HepG2 (cell line): ENCODE measurements at regions not wholly inside any gene's neighbourhood (a gene's known extent, or its start where the extent isn't known, plus 50 kb on each side); places are given as distances from the start of the nearest gene placed in this dataset.

Source experiments
- EZH2 ChIP-seq: conservative IDR thresholded peaks from 2 replicates; pipeline ENCODE4 v1.6.1; 2012; ENCODE audit warnings: mild to moderate bottlenecking, low read depth, low read length, moderate library complexity
- HOXA5 ChIP-seq: sonication (generic); formaldehyde crosslinking; IDR thresholded peaks from 2 replicates; pipeline ENCODE4 v1.4.0; 2020; ENCODE audit warnings: missing genetic modification reagents
- REST ChIP-seq, 2 experiments: IDR thresholded peaks; 2 replicates each; pipeline ENCODE4 v1.6.1; 2011 to 2012; ENCODE audit warnings: low read length in 2 of 2, borderline replicate concordance in 1 of 2, low read depth in 1 of 2, mild to moderate bottlenecking in 1 of 2, moderate library complexity in 1 of 2
- TF ChIP-seq, protein P1 (sequence below): sonication (generic); formaldehyde crosslinking; IDR thresholded peaks from 2 replicates; pipeline ENCODE4 v1.5.0; 2020; ENCODE audit warnings: mild to moderate bottlenecking, missing genetic modification reagents, moderate library complexity

DNA sequence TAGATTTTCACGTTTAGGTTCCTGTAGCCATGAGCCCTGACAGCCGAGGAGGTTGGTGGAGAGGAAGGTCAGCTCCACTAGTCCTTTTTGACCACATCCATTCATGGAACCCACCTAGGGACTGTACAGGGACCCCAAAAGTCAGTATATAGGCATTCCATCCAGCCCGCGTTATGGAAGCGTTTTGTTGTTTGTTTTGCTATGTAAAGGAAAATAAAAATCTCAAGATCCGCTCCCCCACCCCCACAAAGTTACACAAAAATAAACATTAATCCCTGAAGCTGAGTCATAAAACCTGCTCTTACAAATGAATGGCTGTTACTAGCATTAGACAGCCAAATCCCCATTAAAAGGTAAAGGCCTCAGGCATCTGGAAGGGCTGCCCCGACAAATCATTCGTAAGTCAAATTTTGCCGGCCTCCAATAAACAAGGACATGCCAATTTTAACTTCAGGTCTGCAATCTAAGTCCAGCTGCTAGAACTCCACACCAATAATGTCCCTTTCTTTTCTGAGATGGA, 292.9 kb downstream of the MED10 start:
- no peak for TF ChIP-seq EZH2
- TF ChIP-seq, protein P1, sequence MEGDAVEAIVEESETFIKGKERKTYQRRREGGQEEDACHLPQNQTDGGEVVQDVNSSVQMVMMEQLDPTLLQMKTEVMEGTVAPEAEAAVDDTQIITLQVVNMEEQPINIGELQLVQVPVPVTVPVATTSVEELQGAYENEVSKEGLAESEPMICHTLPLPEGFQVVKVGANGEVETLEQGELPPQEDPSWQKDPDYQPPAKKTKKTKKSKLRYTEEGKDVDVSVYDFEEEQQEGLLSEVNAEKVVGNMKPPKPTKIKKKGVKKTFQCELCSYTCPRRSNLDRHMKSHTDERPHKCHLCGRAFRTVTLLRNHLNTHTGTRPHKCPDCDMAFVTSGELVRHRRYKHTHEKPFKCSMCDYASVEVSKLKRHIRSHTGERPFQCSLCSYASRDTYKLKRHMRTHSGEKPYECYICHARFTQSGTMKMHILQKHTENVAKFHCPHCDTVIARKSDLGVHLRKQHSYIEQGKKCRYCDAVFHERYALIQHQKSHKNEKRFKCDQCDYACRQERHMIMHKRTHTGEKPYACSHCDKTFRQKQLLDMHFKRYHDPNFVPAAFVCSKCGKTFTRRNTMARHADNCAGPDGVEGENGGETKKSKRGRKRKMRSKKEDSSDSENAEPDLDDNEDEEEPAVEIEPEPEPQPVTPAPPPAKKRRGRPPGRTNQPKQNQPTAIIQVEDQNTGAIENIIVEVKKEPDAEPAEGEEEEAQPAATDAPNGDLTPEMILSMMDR (CRISPR knock-in tag), result no peak
- no peak for TF ChIP-seq HOXA5 (CRISPR knock-in tag)
- no peak for TF ChIP-seq REST (IDR thresholded peaks at IDR 0.05; ENCODE audit: borderline replicate concordance in 1 of 2, low read depth in 1 of 2, low read length in 2 of 2)
